Psoas muscle (tissue), 7 donors: ENCODE measurements at regions not wholly inside any gene's neighbourhood (a gene's known extent, or its start where the extent isn't known, plus 50 kb on each side); places are given as distances from the start of the nearest gene placed in this dataset.

Experiments
- ATAC-seq, 4 donors: fragments of 200-7000 bp; cut with Tn5 transposase; one replicate each; pipeline ENCODE4 v1.9.1; 2020; ENCODE audit warnings: moderate library complexity in 3 of 4, mild to moderate bottlenecking in 2 of 4
- DNase-seq, 2 donors: peaks; one replicate each; pipeline ENCODE4 v3.0.0-alpha.2; 2020
- H3K27ac ChIP-seq: fragments of 200-600 bp; one replicate; pipeline ENCODE4 v1.8.0; 2022
- H3K27me3 ChIP-seq, 3 donors: fragments of 200-600 bp in 1 of 3; one replicate each; pipeline versions ENCODE4 v1.6.1 to v1.8.0; 2013 to 2022; ENCODE audit warnings: low read length in 2 of 3, mild to moderate bottlenecking in 2 of 3, moderate library complexity in 1 of 3; ENCODE audit not compliant: insufficient read depth in 3 of 3
- H3K36me3 ChIP-seq, 2 donors: fragments of 200-600 bp in 1 of 2; one replicate each; pipeline versions ENCODE4 v1.6.1 to v1.8.0; 2013 to 2022; ENCODE audit warnings: low read depth in 1 of 2, mild to moderate bottlenecking in 1 of 2, moderate library complexity in 1 of 2; ENCODE audit not compliant: insufficient read depth in 1 of 2
- H3K4me1 ChIP-seq: fragments of 200-600 bp; one replicate; pipeline ENCODE4 v1.8.0; 2022
- H3K4me3 ChIP-seq: fragments of 200-600 bp; one replicate; pipeline ENCODE4 v1.8.0; 2022; ENCODE audit warnings: mild to moderate bottlenecking
- H3K9me3 ChIP-seq: fragments of 200-600 bp; one replicate; pipeline ENCODE4 v1.8.0; 2022
- CTCF ChIP-seq: fragments of 200-600 bp; IDR thresholded peaks from one replicate; pipeline ENCODE4 v1.8.0; 2022; ENCODE audit warnings: antibody characterized with exemption
- WGBS, 3 donors: extraction: QIAGEN DNeasy Blood & Tissue Kit; methylation state at CpG; one replicate each; pipeline versions ENCODE4 v1.1.6 to v1.1.7; 2013; 5-methylcytosine and 5-hydroxymethylcytosine counted together
- intact Hi-C, 2 donors: fragments of 100-400 bp; cut with DNase I; formaldehyde crosslinking; loops; one replicate each; pipeline versions ENCODE4 v1.11.0 to v1.14.2; 2022
- donor health status: healthy with polysubstance abuse.
- donor health status: DM: no; HTN: no; CAD: no; lungs with moderate emphysema.
- donor health status: Bipolar disorder and iron deficiency.
- donor health status: healthy.
- donor health status: DM: yes; HTN: yes; CAD: no.
- donor health status: DM: no; HTN: no; CAD: no.
- donor health status: DM: yes; HTN: yes; CAD: no.

GRCh38 chr18:52045946-52046675, 293.9 kb upstream of the DCC start:
- TF ChIP-seq CTCF, result no peak
- intact Hi-C loops, result no loop called here
- ATAC-seq (no peak), DNase-seq (no peak)
- Histone ChIP-seq H3K4me1 (no peaks in the 10 kb centered on the region), H3K27ac (no peak overlapping the region), H3K4me3 (no peak overlapping the region), H3K27me3 (no peaks in the 10 kb centered on the region), H3K36me3 (no peaks in the 10 kb centered on the region), H3K9me3 (no peaks in the 10 kb centered on the region)
- 78 to 85% (median 79%) methylated on average over 5 of the region's 5 CpGs for WGBS, 3 donors

GRCh38 chr18:52046842-52047241, 293.2 kb upstream of the DCC start:
- no peaks in the 10 kb centered on the region for H3K9me3 ChIP-seq
- no peak for ATAC-seq
- H3K36me3 ChIP-seq, result no peaks in the 10 kb centered on the region
- H3K27me3 ChIP-seq, result no peaks in the 10 kb centered on the region
- no peak for TF ChIP-seq CTCF
- intact Hi-C loops, result no loop called here
- H3K4me3 ChIP-seq, result no peak overlapping the region
- no peak for DNase-seq
- H3K27ac ChIP-seq, result no peak overlapping the region
- WGBS, 3 donors, result 30 to 43% (median 33%) methylated on average over 4 of the region's 4 CpGs
- H3K4me1 ChIP-seq, result no peaks in the 10 kb centered on the region

GRCh38 chr18:52054324-52054723, 285.7 kb upstream of the DCC start:
- intact Hi-C loops, result no loop called here
- no peak for TF ChIP-seq CTCF
- H3K36me3 ChIP-seq, result no peaks in the 10 kb centered on the region
- no peak overlapping the region for H3K4me3 ChIP-seq
- no peak for ATAC-seq
- no peaks in the 10 kb centered on the region for H3K4me1 ChIP-seq
- no peak overlapping the region for H3K27ac ChIP-seq
- H3K9me3 ChIP-seq, result no peaks in the 10 kb centered on the region
- no peaks in the 10 kb centered on the region for H3K27me3 ChIP-seq
- no peak for DNase-seq

- WGBS, 3 donors, result 18 to 21% (median 19%) methylated on average over 4 of the region's 4 CpGs
- Histone ChIP-seq H3K27ac (no peak overlapping the region), H3K4me3 (no peak overlapping the region), H3K9me3 (no peaks in the 10 kb centered on the region), H3K27me3 (no peaks in the 10 kb centered on the region), H3K4me1 (no peaks in the 10 kb centered on the region), H3K36me3 (no peaks in the 10 kb centered on the region)
- intact Hi-C loops, result no loop called here
- no peak for TF ChIP-seq CTCF
- no peak for DNase-seq
- ATAC-seq, result no peak
These were observed 279.2 kb upstream of the DCC start for GRCh38 chr18:52060607-52061304.

- TF ChIP-seq CTCF, result no peak
- Histone ChIP-seq H3K4me1 (no peaks in the 10 kb centered on the region), H3K9me3 (peaks cover 15% of the 10 kb centered on the region), H3K27ac (no peak overlapping the region), H3K4me3 (no peak overlapping the region), H3K27me3 (no peaks in the 10 kb centered on the region), H3K36me3 (no peaks in the 10 kb centered on the region)
- ATAC-seq (no peak), DNase-seq (no peak)
- intact Hi-C loops, result no loop called here
- 67 to 75% (median 74%) methylated on average over 2 of the region's 2 CpGs for WGBS, 3 donors
These were observed 276.1 kb upstream of the DCC start for GRCh38 chr18:52063923-52064322.
